DND-41 (cell line): ENCODE measurements at regions not wholly inside any gene's neighbourhood (a gene's known extent, or its start where the extent isn't known, plus 50 kb on each side); places are given as distances from the start of the nearest gene placed in this dataset.

Source experiments
- ATAC-seq: fragments of 200-7000 bp; cut with Tn5 transposase; 3 replicates; pipeline ENCODE4 v1.9.1; 2021; ENCODE audit warnings: low read depth; ENCODE audit not compliant: insufficient read depth
- DNase-seq: peaks from one replicate; pipeline ENCODE4 v3.0.0-alpha.2; 2020
- H2AFZ ChIP-seq: 2 replicates; pipeline ENCODE4 v1.6.0; 2012; ENCODE audit warnings: low read depth, low read length
- H3K27ac ChIP-seq: 2 replicates; pipeline ENCODE4 v1.5.1; 2012; ENCODE audit warnings: low read length, inconsistent platforms
- H3K27me3 ChIP-seq: fragments of 200-600 bp; sonication (generic); 2 replicates; pipeline ENCODE4 v1.6.0; 2012; ENCODE audit warnings: low read length, mild to moderate bottlenecking, inconsistent platforms; ENCODE audit not compliant: insufficient read depth, poor library complexity
- H3K36me3 ChIP-seq: 2 replicates; pipeline ENCODE4 v1.5.1; 2012; ENCODE audit warnings: low read length, inconsistent platforms; ENCODE audit not compliant: insufficient read depth
- H3K4me1 ChIP-seq: 2 replicates; pipeline ENCODE4 v1.5.1; 2012; ENCODE audit warnings: mild to moderate bottlenecking, low read length; ENCODE audit not compliant: insufficient read depth
- H3K4me2 ChIP-seq: 2 replicates; pipeline ENCODE4 v1.6.0; 2012; ENCODE audit warnings: mild to moderate bottlenecking, moderate library complexity, low read length, inconsistent platforms; ENCODE audit not compliant: insufficient read depth
- H3K4me3 ChIP-seq, 2 experiments: fragments of 200-600 bp in 1 of 2; shearing (Covaris generic) in 1 of 2; 2 replicates each; pipeline ENCODE4 v1.5.1; 2012 to 2016; ENCODE audit warnings: inconsistent platforms in 2 of 2, low read length in 2 of 2, mild to moderate bottlenecking in 2 of 2, low read depth in 1 of 2, moderate library complexity in 1 of 2
- H3K79me2 ChIP-seq: 2 replicates; pipeline ENCODE4 v1.6.0; 2012; ENCODE audit warnings: low read length, inconsistent platforms; ENCODE audit not compliant: insufficient read depth
- H3K9ac ChIP-seq: 2 replicates; pipeline ENCODE4 v1.6.0; 2012; ENCODE audit warnings: low read depth, mild to moderate bottlenecking, inconsistent platforms, low read length, moderate library complexity
- H3K9me3 ChIP-seq: 2 replicates; pipeline ENCODE4 v1.5.1; 2012; ENCODE audit warnings: low read length, moderate library complexity, mild to moderate bottlenecking, inconsistent platforms; ENCODE audit not compliant: insufficient read depth, severe bottlenecking
- H4K20me1 ChIP-seq: 2 replicates; pipeline ENCODE4 v1.6.0; 2012; ENCODE audit warnings: low read length; ENCODE audit not compliant: insufficient read depth
- EZH2 ChIP-seq: IDR thresholded peaks from 3 replicates; pipeline ENCODE4 v1.6.1; 2012; ENCODE audit warnings: borderline replicate concordance, low read depth, mild to moderate bottlenecking, moderate library complexity, low read length, inconsistent platforms; ENCODE audit not compliant: severe bottlenecking
- TF ChIP-seq, protein P1 (sequence below): IDR thresholded peaks from 2 replicates; pipeline ENCODE4 v1.5.1; 2012; ENCODE audit warnings: borderline replicate concordance, low read length, moderate library complexity, mild to moderate bottlenecking; ENCODE audit not compliant: poor library complexity, severe bottlenecking; ENCODE audit errors: extremely low read depth

GRCh38 chr13:90564096-90564495, 783.4 kb upstream of the MIR17HG start:
- Histone ChIP-seq H3K36me3 (no peaks in the 10 kb centered on the region), H4K20me1 (no peaks in the 10 kb centered on the region), H3K79me2 (no peaks in the 10 kb centered on the region), H3K4me3 (no peak overlapping the region), H2AFZ (no peak overlapping the region), H3K4me1 (no peaks in the 10 kb centered on the region), H3K27ac (no peak overlapping the region), H3K4me2 (no peak overlapping the region), H3K27me3 (no peaks in the 10 kb centered on the region), H3K9me3 (no peaks in the 10 kb centered on the region), H3K9ac (no peak overlapping the region)
- TF ChIP-seq EZH2 = no peak
- TF ChIP-seq, protein P1, sequence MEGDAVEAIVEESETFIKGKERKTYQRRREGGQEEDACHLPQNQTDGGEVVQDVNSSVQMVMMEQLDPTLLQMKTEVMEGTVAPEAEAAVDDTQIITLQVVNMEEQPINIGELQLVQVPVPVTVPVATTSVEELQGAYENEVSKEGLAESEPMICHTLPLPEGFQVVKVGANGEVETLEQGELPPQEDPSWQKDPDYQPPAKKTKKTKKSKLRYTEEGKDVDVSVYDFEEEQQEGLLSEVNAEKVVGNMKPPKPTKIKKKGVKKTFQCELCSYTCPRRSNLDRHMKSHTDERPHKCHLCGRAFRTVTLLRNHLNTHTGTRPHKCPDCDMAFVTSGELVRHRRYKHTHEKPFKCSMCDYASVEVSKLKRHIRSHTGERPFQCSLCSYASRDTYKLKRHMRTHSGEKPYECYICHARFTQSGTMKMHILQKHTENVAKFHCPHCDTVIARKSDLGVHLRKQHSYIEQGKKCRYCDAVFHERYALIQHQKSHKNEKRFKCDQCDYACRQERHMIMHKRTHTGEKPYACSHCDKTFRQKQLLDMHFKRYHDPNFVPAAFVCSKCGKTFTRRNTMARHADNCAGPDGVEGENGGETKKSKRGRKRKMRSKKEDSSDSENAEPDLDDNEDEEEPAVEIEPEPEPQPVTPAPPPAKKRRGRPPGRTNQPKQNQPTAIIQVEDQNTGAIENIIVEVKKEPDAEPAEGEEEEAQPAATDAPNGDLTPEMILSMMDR = no peak
- ATAC-seq = no peak
- DNase-seq = no peak

DNA sequence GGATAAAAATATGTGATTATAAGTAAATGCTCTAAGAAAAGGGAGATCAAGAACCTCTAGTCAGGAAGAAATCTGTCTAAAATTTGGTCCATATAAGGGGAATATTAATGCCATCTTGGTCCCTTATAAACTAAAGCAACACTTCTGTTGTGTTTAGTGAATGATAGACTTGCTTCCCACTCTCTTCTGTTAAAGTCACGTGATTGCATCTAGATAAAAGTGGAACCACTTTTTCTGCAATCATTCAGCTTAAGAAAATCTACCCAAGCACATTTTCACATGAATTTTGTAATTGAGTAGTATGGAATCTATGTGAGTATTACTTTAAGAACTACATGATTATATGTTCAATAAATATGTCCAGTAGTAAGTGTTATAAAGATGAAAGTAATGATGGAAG, 782.9 kb upstream of the MIR17HG start:
- no peak overlapping the region for H3K9ac ChIP-seq
- no peaks in the 10 kb centered on the region for H4K20me1 ChIP-seq
- no peak for DNase-seq
- H3K79me2 ChIP-seq = no peaks in the 10 kb centered on the region
- no peak overlapping the region for H3K4me2 ChIP-seq
- no peaks in the 10 kb centered on the region for H3K4me1 ChIP-seq
- TF ChIP-seq EZH2 = no peak
- TF ChIP-seq, protein P1 = no peak
- no peak overlapping the region for H2AFZ ChIP-seq
- H3K4me3 ChIP-seq = no peak overlapping the region
- H3K27me3 ChIP-seq = no peaks in the 10 kb centered on the region
- no peaks in the 10 kb centered on the region for H3K9me3 ChIP-seq
- ATAC-seq = no peak
- no peaks in the 10 kb centered on the region for H3K36me3 ChIP-seq
- no peak overlapping the region for H3K27ac ChIP-seq

DNA sequence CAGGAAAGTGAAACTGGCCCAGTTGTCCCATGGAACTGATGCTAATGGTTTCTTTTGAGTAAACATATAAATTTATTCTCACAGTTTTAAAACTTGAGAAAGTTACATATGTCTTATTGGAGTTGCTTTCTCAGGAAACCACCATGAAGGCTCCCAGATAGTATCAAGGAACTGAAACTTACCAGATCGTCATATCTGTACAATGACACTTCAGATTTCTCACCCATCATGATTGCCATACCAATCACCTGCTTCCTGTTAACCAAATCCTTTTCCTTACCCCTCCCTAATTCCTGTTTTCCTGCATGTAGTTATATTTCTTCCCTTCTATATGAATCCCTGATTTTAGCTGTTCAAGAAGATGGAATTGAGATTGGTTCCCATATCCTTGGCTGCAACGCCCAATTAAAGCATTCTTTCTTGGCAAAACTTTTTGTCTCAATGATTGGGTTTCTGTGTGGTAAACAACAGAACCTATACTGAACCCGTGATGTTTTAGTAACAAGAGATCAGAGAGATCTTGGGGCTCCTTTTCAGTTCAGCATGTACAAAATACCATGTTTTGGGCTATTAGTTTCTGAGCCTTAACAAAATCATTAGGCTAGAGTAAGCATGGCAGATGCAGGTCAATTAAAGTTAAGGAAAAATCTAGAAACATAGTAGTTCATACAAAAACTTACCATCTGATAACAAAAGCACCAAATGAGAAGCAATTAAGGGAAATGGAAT, 781.3 kb upstream of the MIR17HG start:
- no peak overlapping the region for H2AFZ ChIP-seq
- DNase-seq (no peak), ATAC-seq (no peak)
- no peak overlapping the region for H3K27ac ChIP-seq
- H3K9ac ChIP-seq = no peak overlapping the region
- no peaks in the 10 kb centered on the region for H3K9me3 ChIP-seq
- H3K27me3 ChIP-seq = no peaks in the 10 kb centered on the region
- H4K20me1 ChIP-seq = no peaks in the 10 kb centered on the region
- H3K79me2 ChIP-seq = no peaks in the 10 kb centered on the region
- H3K4me3 ChIP-seq = no peak overlapping the region
- no peaks in the 10 kb centered on the region for H3K4me1 ChIP-seq
- no peaks in the 10 kb centered on the region for H3K36me3 ChIP-seq
- no peak for TF ChIP-seq EZH2
- TF ChIP-seq, protein P1 = no peak
- H3K4me2 ChIP-seq = no peak overlapping the region
